Gastrocnemius medialis (tissue), 4 donors: ENCODE measurements at regions not wholly inside any gene's neighbourhood (a gene's known extent, or its start where the extent isn't known, plus 50 kb on each side); places are given as distances from the start of the nearest gene placed in this dataset.

ENCODE experiments used
- POLR2A ChIP-seq, 2 donors: fragments of 450-650 bp; IDR thresholded peaks; one replicate each; pipeline ENCODE4 v1.6.1; 2017; ENCODE audit warnings: antibody characterized with exemption in 2 of 2, mild to moderate bottlenecking in 2 of 2, moderate library complexity in 2 of 2
- TF ChIP-seq, protein P1 (sequence below), 5 experiments: fragments of 450-650 bp in 3 of 5; fragments of 200-600 bp in 2 of 5; sonication (generic) in 2 of 5; IDR thresholded peaks in 4 of 5; conservative IDR thresholded peaks in 1 of 5; 1 replicate in 4 of 5; 2 replicates in 1 of 5; pipeline ENCODE4 v1.5.1; 2016 to 2019; ENCODE audit warnings: antibody characterized with exemption in 5 of 5, mild to moderate bottlenecking in 3 of 5, moderate library complexity in 3 of 5

DNA sequence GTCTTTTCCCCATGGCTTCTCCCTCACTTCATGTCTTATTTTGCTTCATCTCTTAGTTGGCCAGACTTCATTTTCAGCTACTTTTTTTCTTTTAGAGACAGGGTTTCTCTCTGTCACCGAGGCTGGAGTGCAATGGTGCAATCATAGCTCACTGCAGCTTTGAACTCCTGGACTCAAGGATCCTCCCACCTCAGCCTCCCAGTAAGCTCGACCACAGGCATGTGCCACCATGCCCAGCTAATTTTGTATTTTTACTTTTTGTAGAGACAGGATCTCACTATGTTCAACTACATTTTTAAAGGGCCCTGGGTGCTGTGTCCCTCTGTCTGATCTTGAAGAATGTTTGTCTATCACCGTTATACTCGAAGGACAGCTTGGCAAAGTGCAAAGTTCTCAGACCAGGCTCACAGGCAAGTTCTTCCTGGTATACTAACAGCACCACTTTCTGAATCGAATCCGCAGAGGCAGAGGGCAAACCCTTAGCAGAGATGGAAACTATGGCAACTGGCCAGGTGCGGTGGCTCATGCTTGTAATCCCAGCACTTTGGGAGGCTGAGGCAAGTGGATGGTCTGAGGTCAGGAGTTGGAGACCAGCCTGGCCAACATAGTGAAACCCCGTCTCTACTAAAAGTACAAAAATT is 60.9 kb downstream of the SOWAHC start:
- TF ChIP-seq POLR2A (IDR thresholded peaks at IDR 0.05), result no peak
- TF ChIP-seq, protein P1, sequence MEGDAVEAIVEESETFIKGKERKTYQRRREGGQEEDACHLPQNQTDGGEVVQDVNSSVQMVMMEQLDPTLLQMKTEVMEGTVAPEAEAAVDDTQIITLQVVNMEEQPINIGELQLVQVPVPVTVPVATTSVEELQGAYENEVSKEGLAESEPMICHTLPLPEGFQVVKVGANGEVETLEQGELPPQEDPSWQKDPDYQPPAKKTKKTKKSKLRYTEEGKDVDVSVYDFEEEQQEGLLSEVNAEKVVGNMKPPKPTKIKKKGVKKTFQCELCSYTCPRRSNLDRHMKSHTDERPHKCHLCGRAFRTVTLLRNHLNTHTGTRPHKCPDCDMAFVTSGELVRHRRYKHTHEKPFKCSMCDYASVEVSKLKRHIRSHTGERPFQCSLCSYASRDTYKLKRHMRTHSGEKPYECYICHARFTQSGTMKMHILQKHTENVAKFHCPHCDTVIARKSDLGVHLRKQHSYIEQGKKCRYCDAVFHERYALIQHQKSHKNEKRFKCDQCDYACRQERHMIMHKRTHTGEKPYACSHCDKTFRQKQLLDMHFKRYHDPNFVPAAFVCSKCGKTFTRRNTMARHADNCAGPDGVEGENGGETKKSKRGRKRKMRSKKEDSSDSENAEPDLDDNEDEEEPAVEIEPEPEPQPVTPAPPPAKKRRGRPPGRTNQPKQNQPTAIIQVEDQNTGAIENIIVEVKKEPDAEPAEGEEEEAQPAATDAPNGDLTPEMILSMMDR (IDR thresholded peaks at IDR 0.05 in 4 of 5, conservative IDR thresholded peaks at IDR 0.05 in 1 of 5), result no peak
